GM23338 (cell line): ENCODE measurements at regions not wholly inside any gene's neighbourhood (a gene's known extent, or its start where the extent isn't known, plus 50 kb on each side); places are given as distances from the start of the nearest gene placed in this dataset.

Source experiments
- ATAC-seq: fragments of 200-7000 bp; cut with Tn5 transposase; 3 replicates; pipeline ENCODE4 v1.9.1; 2020
- DNase-seq: peaks from one replicate; pipeline ENCODE4 v3.0.0-alpha.2; 2015; ENCODE audit warnings: low spot score
- H2AFZ ChIP-seq: fragments of 200-600 bp; sonication (generic); 2 replicates; pipeline ENCODE4 v1.8.0; 2016; ENCODE audit warnings: antibody characterized with exemption, mild to moderate bottlenecking, moderate library complexity
- H3F3A ChIP-seq: fragments of 200-600 bp; sonication (generic); replicated peaks from 2 replicates; pipeline ENCODE4 v1.8.0; 2017; ENCODE audit warnings: antibody characterized with exemption, mixed run types, low read depth
- H3K27ac ChIP-seq: fragments of 200-600 bp; sonication (generic); 2 replicates; pipeline ENCODE4 v1.6.1; 2016; ENCODE audit warnings: low read depth
- H3K27me3 ChIP-seq: fragments of 200-600 bp; sonication (generic); 2 replicates; pipeline ENCODE4 v1.8.0; 2016; ENCODE audit warnings: mild to moderate bottlenecking, mixed run types, moderate library complexity; ENCODE audit not compliant: insufficient read depth
- H3K36me3 ChIP-seq: fragments of 200-600 bp; sonication (generic); 2 replicates; pipeline ENCODE4 v1.8.0; 2016; ENCODE audit warnings: mild to moderate bottlenecking; ENCODE audit not compliant: insufficient read depth
- H3K4me1 ChIP-seq: fragments of 200-600 bp; sonication (generic); 2 replicates; pipeline ENCODE4 v1.8.0; 2016; ENCODE audit warnings: mild to moderate bottlenecking, moderate library complexity; ENCODE audit not compliant: insufficient read depth
- H3K4me2 ChIP-seq: fragments of 200-600 bp; sonication (generic); 2 replicates; pipeline ENCODE4 v1.7.1; 2017; ENCODE audit warnings: mixed run types
- H3K4me3 ChIP-seq: fragments of 200-600 bp; sonication (generic); 2 replicates; pipeline ENCODE4 v1.6.1; 2016; ENCODE audit warnings: mixed run types
- H3K79me2 ChIP-seq: fragments of 200-600 bp; sonication (generic); replicated peaks from 2 replicates; pipeline ENCODE4 v1.8.0; 2017; ENCODE audit warnings: mild to moderate bottlenecking; ENCODE audit not compliant: insufficient read depth
- H3K9me2 ChIP-seq: fragments of 200-600 bp; sonication (generic); 2 replicates; pipeline ENCODE4 v1.8.0; 2017; ENCODE audit not compliant: insufficient read depth
- H4K20me1 ChIP-seq: fragments of 200-600 bp; sonication (generic); replicated peaks from 2 replicates; pipeline ENCODE4 v1.8.0; 2017; ENCODE audit warnings: mild to moderate bottlenecking; ENCODE audit not compliant: insufficient read depth
- H3K27ac Mint-ChIP-seq: 2 replicates; pipeline ENCODE4 v1.8.0; 2020; ENCODE audit warnings: inconsistent platforms, mild to moderate bottlenecking, moderate library complexity, mixed read lengths
- H3K27me3 Mint-ChIP-seq: 3 replicates; pipeline ENCODE4 v1.8.0; 2022; ENCODE audit warnings: low read depth, mild to moderate bottlenecking, moderate library complexity, mixed read lengths, inconsistent platforms; ENCODE audit not compliant: insufficient read depth, poor library complexity
- H3K36me3 Mint-ChIP-seq: 3 replicates; pipeline ENCODE4 v1.8.0; 2021; ENCODE audit warnings: low read depth, mild to moderate bottlenecking, inconsistent platforms, moderate library complexity, mixed read lengths
- H3K4me1 Mint-ChIP-seq: 3 replicates; pipeline ENCODE4 v1.8.0; 2020; ENCODE audit warnings: mild to moderate bottlenecking, inconsistent platforms, mixed read lengths
- H3K4me3 Mint-ChIP-seq: 3 replicates; pipeline ENCODE4 v1.8.0; 2021; ENCODE audit warnings: moderate library complexity, mild to moderate bottlenecking, inconsistent platforms, mixed read lengths
- H3K9me3 Mint-ChIP-seq: 3 replicates; pipeline ENCODE4 v1.8.0; 2020; ENCODE audit warnings: moderate library complexity, mild to moderate bottlenecking, inconsistent platforms, mixed read lengths
- CREB1 ChIP-seq: fragments of 250-450 bp; sonication (Bioruptor Pico); IDR thresholded peaks from 2 replicates; pipeline ENCODE4 v1.5.0; 2020; ENCODE audit warnings: low read depth, mild to moderate bottlenecking, moderate library complexity
- ETS1 ChIP-seq: IDR thresholded peaks from 2 replicates; pipeline ENCODE4 v1.6.1; 2016; ENCODE audit warnings: antibody characterized with exemption
- EZH2 ChIP-seq: fragments of 200-600 bp; sonication (generic); IDR thresholded peaks from one replicate; pipeline ENCODE4 v1.8.0; 2017; ENCODE audit warnings: antibody characterized with exemption, mild to moderate bottlenecking, low read depth; ENCODE audit not compliant: unreplicated experiment
- EZH2phosphoT487 ChIP-seq: fragments of 200-600 bp; sonication (generic); IDR thresholded peaks from one replicate; pipeline ENCODE4 v1.8.1; 2018; ENCODE audit warnings: antibody characterized with exemption; ENCODE audit not compliant: unreplicated experiment
- JUNB ChIP-seq: IDR thresholded peaks from one replicate; pipeline ENCODE4 v1.6.1; 2016; ENCODE audit warnings: antibody characterized with exemption; ENCODE audit not compliant: unreplicated experiment
- NANOG ChIP-seq: IDR thresholded peaks from 2 replicates; pipeline ENCODE4 v1.6.1; 2016; ENCODE audit warnings: antibody characterized with exemption, borderline replicate concordance
- POLR2AphosphoS5 ChIP-seq: IDR thresholded peaks from 2 replicates; pipeline ENCODE4 v1.6.1; 2016; ENCODE audit warnings: antibody characterized with exemption, low read depth
- STAT1 ChIP-seq: IDR thresholded peaks from one replicate; pipeline ENCODE4 v1.6.1; 2016; ENCODE audit warnings: antibody characterized with exemption; ENCODE audit not compliant: unreplicated experiment
- ZNF114 ChIP-seq: fragments of 250-450 bp; sonication (Bioruptor Pico); IDR thresholded peaks from 2 replicates; pipeline ENCODE4 v1.5.0; 2020; ENCODE audit warnings: mild to moderate bottlenecking, moderate library complexity
- ZNF331 ChIP-seq: fragments of 250-450 bp; sonication (Bioruptor Pico); IDR thresholded peaks from 2 replicates; pipeline ENCODE4 v1.5.0; 2020; ENCODE audit warnings: low read depth, mild to moderate bottlenecking, moderate library complexity
- TF ChIP-seq, protein P1 (sequence below), 2 experiments: fragments of 200-600 bp in 1 of 2; sonication (generic) in 1 of 2; conservative IDR thresholded peaks; 2 replicates each; pipeline versions ENCODE4 v1.5.1 to v1.6.1; 2016 to 2017; ENCODE audit warnings: antibody characterized with exemption in 2 of 2, low read depth in 2 of 2, mild to moderate bottlenecking in 2 of 2, moderate library complexity in 1 of 2
- TF ChIP-seq, protein P2 (sequence below): IDR thresholded peaks from one replicate; pipeline ENCODE4 v1.6.1; 2018; ENCODE audit warnings: antibody characterized with exemption; ENCODE audit not compliant: unreplicated experiment
- TF ChIP-seq, protein P3 (sequence below): fragments of 250-450 bp; sonication (Bioruptor Pico); IDR thresholded peaks from 2 replicates; pipeline ENCODE4 v1.5.0; 2020; ENCODE audit warnings: mild to moderate bottlenecking, moderate library complexity

- no peak for ATAC-seq
- H3K4me3 Mint-ChIP-seq, result no peak overlapping the region
- no peaks in the 10 kb centered on the region for H3K27me3 Mint-ChIP-seq
- peaks cover 13% of the 10 kb centered on the region for H3K4me1 ChIP-seq
- no peaks in the 10 kb centered on the region for H3K79me2 ChIP-seq
- H4K20me1 ChIP-seq, result no peaks in the 10 kb centered on the region
- H3K4me3 ChIP-seq, result no peak overlapping the region
- no peaks in the 10 kb centered on the region for H3F3A ChIP-seq
- TF ChIP-seq EZH2, result no peak
- TF ChIP-seq, protein P1, sequence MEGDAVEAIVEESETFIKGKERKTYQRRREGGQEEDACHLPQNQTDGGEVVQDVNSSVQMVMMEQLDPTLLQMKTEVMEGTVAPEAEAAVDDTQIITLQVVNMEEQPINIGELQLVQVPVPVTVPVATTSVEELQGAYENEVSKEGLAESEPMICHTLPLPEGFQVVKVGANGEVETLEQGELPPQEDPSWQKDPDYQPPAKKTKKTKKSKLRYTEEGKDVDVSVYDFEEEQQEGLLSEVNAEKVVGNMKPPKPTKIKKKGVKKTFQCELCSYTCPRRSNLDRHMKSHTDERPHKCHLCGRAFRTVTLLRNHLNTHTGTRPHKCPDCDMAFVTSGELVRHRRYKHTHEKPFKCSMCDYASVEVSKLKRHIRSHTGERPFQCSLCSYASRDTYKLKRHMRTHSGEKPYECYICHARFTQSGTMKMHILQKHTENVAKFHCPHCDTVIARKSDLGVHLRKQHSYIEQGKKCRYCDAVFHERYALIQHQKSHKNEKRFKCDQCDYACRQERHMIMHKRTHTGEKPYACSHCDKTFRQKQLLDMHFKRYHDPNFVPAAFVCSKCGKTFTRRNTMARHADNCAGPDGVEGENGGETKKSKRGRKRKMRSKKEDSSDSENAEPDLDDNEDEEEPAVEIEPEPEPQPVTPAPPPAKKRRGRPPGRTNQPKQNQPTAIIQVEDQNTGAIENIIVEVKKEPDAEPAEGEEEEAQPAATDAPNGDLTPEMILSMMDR (conservative IDR thresholded peaks at IDR 0.05; ENCODE audit: low read depth in 2 of 2), result no peak
- no peak for TF ChIP-seq JUNB
- TF ChIP-seq, protein P2, sequence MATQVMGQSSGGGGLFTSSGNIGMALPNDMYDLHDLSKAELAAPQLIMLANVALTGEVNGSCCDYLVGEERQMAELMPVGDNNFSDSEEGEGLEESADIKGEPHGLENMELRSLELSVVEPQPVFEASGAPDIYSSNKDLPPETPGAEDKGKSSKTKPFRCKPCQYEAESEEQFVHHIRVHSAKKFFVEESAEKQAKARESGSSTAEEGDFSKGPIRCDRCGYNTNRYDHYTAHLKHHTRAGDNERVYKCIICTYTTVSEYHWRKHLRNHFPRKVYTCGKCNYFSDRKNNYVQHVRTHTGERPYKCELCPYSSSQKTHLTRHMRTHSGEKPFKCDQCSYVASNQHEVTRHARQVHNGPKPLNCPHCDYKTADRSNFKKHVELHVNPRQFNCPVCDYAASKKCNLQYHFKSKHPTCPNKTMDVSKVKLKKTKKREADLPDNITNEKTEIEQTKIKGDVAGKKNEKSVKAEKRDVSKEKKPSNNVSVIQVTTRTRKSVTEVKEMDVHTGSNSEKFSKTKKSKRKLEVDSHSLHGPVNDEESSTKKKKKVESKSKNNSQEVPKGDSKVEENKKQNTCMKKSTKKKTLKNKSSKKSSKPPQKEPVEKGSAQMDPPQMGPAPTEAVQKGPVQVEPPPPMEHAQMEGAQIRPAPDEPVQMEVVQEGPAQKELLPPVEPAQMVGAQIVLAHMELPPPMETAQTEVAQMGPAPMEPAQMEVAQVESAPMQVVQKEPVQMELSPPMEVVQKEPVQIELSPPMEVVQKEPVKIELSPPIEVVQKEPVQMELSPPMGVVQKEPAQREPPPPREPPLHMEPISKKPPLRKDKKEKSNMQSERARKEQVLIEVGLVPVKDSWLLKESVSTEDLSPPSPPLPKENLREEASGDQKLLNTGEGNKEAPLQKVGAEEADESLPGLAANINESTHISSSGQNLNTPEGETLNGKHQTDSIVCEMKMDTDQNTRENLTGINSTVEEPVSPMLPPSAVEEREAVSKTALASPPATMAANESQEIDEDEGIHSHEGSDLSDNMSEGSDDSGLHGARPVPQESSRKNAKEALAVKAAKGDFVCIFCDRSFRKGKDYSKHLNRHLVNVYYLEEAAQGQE, result no peak
- TF ChIP-seq NANOG, result no peak
- no peak for TF ChIP-seq EZH2phosphoT487
- TF ChIP-seq POLR2AphosphoS5, result no peak
- no peak for TF ChIP-seq ZNF114 (CRISPR knock-in tag)
- TF ChIP-seq ETS1, result no peak
- TF ChIP-seq, protein P3, sequence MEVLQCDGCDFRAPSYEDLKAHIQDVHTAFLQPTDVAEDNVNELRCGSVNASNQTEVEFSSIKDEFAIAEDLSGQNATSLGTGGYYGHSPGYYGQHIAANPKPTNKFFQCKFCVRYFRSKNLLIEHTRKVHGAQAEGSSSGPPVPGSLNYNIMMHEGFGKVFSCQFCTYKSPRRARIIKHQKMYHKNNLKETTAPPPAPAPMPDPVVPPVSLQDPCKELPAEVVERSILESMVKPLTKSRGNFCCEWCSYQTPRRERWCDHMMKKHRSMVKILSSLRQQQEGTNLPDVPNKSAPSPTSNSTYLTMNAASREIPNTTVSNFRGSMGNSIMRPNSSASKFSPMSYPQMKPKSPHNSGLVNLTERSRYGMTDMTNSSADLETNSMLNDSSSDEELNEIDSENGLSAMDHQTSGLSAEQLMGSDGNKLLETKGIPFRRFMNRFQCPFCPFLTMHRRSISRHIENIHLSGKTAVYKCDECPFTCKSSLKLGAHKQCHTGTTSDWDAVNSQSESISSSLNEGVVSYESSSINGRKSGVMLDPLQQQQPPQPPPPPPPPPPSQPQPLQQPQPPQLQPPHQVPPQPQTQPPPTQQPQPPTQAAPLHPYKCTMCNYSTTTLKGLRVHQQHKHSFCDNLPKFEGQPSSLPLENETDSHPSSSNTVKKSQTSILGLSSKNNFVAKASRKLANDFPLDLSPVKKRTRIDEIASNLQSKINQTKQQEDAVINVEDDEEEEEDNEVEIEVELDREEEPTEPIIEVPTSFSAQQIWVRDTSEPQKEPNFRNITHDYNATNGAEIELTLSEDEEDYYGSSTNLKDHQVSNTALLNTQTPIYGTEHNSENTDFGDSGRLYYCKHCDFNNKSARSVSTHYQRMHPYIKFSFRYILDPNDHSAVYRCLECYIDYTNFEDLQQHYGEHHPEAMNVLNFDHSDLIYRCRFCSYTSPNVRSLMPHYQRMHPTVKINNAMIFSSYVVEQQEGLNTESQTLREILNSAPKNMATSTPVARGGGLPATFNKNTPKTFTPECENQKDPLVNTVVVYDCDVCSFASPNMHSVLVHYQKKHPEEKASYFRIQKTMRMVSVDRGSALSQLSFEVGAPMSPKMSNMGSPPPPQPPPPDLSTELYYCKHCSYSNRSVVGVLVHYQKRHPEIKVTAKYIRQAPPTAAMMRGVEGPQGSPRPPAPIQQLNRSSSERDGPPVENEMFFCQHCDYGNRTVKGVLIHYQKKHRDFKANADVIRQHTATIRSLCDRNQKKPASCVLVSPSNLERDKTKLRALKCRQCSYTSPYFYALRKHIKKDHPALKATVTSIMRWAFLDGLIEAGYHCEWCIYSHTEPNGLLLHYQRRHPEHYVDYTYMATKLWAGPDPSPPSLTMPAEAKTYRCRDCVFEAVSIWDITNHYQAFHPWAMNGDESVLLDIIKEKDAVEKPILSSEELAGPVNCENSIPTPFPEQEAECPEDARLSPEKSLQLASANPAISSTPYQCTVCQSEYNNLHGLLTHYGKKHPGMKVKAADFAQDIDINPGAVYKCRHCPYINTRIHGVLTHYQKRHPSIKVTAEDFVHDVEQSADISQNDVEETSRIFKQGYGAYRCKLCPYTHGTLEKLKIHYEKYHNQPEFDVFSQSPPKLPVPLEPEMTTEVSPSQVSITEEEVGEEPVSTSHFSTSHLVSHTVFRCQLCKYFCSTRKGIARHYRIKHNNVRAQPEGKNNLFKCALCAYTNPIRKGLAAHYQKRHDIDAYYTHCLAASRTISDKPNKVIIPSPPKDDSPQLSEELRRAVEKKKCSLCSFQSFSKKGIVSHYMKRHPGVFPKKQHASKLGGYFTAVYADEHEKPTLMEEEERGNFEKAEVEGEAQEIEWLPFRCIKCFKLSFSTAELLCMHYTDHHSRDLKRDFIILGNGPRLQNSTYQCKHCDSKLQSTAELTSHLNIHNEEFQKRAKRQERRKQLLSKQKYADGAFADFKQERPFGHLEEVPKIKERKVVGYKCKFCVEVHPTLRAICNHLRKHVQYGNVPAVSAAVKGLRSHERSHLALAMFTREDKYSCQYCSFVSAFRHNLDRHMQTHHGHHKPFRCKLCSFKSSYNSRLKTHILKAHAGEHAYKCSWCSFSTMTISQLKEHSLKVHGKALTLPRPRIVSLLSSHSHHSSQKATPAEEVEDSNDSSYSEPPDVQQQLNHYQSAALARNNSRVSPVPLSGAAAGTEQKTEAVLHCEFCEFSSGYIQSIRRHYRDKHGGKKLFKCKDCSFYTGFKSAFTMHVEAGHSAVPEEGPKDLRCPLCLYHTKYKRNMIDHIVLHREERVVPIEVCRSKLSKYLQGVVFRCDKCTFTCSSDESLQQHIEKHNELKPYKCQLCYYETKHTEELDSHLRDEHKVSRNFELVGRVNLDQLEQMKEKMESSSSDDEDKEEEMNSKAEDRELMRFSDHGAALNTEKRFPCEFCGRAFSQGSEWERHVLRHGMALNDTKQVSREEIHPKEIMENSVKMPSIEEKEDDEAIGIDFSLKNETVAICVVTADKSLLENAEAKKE (CRISPR knock-in tag), result no peak
- no peak for TF ChIP-seq CREB1 (CRISPR knock-in tag)
- no peak for TF ChIP-seq STAT1
- TF ChIP-seq ZNF331 (CRISPR knock-in tag), result no peak
- DNase-seq, result no peak
- peaks cover 3% of the 10 kb centered on the region; the same call in 1 of the 3 replicates for H3K36me3 Mint-ChIP-seq
- no peaks in the 10 kb centered on the region for H3K9me2 ChIP-seq
- no peaks in the 10 kb centered on the region for H3K36me3 ChIP-seq
- peaks cover 17% of the 10 kb centered on the region for H3K4me1 Mint-ChIP-seq
- no peak overlapping the region for H3K4me2 ChIP-seq
- no peak overlapping the region for H3K27ac ChIP-seq
- no peak overlapping the region for H3K27ac Mint-ChIP-seq
- H3K27me3 ChIP-seq, result no peaks in the 10 kb centered on the region
- H2AFZ ChIP-seq, result no peak overlapping the region
- H3K9me3 Mint-ChIP-seq, result peaks cover 12% of the 10 kb centered on the region; the same call in 2 of the 3 replicates
Measured at GRCh38 chr5:152568016-152568415, 162.9 kb upstream of the NMUR2 start.
